Activated CD4-positive, alpha-beta T cell treated with anti-CD3 and anti-CD28 coated beads, Interleukin-2, amount 50 U/mL, for 1 hour (primary cell): ENCODE measurements at regions not wholly inside any gene's neighbourhood (a gene's known extent, or its start where the extent isn't known, plus 50 kb on each side); places are given as distances from the start of the nearest gene placed in this dataset.

Source experiments
- DNase-seq: peaks from one replicate; pipeline ENCODE4 v3.0.0-alpha.2; 2020

- DNase-seq, result no peak
Observed at GRCh38 chr10:24041034-24041433, 167.9 kb upstream of the KIAA1217 start.

DNA sequence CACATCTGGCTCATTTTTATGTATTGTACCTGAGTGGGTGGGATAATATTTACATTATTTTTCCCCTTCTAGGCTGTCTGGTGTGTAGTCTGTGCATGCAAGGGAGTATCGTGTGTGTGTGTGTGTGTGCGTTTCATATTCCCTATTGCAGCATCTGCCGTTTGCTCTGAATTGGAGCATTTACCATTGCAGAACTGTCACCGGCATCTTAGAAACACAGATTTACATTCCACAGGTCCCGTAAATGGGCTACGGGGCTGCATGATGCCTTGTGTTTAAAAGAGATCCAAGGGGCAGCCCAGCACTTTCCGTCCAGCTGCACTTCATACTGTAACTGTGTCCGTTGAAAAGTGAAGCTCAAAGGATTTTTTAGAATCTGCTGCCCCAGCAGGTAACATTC lies 167.1 kb upstream of the KIAA1217 start:
- no peak for DNase-seq

GRCh38 chr10:24042884-24043283 lies 166.1 kb upstream of the KIAA1217 start:
- DNase-seq, result no peak

GRCh38 chr10:24046060-24046459 lies 162.9 kb upstream of the KIAA1217 start:
- DNase-seq, result no peak

DNA sequence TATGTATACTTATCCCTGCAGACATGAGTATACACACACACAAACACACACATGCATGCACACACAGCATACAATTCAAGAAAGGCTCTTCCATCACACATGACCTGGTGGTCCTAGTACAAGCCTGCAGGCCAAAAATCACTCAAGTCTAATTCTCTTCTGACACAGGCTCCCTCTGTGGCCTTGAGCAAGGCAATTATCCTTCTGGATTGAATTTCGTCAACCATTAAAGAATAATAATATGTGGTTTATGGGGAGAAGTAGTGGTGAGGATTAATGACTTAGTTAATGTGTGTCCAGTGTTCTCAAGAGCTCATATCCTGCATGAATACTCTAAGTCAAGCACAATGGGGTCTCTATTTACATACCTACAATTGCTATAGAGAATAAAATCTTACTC lies 161.8 kb upstream of the KIAA1217 start:
- no peak for DNase-seq

- no peak for DNase-seq
Observed at GRCh38 chr10:24054421-24054820, 154.5 kb upstream of the KIAA1217 start.

DNA sequence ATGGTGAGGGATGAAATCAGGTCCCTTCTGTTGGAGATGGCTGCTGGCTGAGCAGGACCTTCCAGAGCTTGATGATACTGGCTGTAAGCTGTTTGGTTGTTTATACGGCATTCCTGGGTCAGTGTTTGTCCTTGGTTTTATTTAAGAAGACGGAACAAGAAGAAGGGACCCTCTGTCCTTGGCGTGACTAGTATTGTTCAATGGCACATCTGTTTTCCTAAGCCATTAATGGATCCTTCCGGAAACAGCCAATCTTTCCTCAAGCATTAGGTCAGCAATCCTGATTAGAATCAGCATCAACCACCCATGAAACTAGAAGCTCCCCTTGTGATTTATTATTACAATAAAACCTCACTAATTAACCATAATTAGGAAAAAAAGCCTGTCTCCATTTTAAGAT lies 128.7 kb upstream of the KIAA1217 start:
- no peak for DNase-seq

GRCh38 chr10:24086296-24087086 lies 122.4 kb upstream of the KIAA1217 start:
- no peak for DNase-seq

GRCh38 chr10:24091256-24091655 lies 117.7 kb upstream of the KIAA1217 start:
- no peak for DNase-seq

GRCh38 chr10:24096281-24096680 lies 112.7 kb upstream of the KIAA1217 start:
- no peak for DNase-seq

DNA sequence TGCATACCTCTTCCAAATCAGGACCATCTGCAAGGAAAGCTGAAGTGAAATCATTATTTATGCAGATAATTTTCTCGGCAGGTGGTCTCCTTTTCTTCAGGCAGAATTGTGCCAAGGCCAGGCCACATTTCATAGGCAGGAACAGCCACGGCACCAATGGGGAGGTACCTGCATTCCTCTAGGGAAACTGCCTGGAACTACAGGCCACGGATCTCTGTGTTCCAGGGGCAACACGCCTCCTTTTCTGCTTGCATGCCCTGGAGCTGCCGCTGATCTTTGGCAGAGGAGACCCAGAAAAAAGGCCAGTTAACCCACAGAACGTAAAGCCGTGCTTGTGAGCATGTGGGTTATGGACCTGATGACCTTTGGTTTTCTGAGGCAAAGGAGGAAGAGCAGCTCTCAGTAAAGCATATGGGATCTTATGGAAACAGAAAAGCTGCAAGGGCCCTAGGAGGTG lies 111.2 kb upstream of the KIAA1217 start:
- no peak for DNase-seq

- DNase-seq, result no peak
Observed at GRCh38 chr10:24104895-24105294, 104.0 kb upstream of the KIAA1217 start.

DNA sequence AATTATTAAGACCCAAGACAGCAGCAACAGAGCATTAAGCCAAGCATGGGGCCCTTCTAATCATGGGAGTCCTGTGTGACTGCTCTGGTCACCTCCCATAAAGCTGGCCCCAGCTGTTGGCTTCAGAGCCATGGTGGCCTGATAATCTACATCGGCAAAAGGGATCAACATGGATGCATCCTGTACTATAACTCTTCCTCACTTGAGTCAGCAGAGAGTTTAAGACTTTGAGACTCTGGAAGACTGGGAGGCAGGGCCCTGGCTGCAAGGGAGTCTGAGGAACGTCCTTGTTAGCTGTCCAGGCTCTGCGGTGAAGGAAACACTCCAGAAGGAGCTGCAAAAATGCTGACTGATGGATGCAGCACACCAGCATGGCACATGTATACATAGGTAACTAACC lies 95.0 kb upstream of the KIAA1217 start:
- DNase-seq, result no peak

DNA sequence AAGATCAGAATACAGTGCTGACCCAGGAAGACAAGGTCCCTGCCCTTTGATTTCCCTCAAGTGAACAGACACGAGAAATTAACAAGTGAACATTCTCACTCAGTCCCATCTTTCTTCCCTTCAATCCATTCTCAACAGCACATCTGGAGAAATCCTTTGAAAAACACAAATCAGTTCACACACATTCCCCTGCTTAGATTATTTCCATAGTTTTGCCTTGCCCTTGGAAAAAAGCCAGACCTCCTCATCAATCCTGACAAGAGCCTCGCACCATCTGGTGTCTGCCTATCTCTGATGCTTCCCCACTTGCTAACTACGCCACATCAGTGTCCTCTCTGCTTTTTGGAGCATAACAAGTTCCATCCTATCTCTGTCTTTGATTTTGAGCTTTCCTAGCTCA lies 94.4 kb upstream of the KIAA1217 start:
- DNase-seq, result no peak

- DNase-seq, result no peak
Observed at GRCh38 chr10:24115403-24115802, 93.5 kb upstream of the KIAA1217 start.

DNA sequence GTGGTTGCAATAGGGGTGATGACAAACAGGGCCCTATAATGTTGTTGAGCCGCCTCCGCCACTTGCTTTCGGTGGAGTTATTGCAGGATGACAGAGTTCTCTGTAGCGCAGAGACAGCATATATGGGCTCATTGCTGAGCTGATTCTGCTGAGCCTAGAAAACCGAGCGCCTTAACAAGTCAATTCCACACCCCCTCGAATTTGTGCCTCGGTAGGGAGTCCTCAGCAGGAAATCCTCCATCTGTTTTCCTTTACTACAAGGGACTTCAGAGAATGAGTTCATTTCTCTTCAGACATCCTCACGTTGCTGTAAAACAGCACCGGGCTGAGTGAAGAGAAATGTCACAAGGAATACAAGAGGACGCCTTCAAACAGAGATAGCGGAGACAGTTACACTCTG lies 90.7 kb upstream of the KIAA1217 start:
- no peak for DNase-seq

DNA sequence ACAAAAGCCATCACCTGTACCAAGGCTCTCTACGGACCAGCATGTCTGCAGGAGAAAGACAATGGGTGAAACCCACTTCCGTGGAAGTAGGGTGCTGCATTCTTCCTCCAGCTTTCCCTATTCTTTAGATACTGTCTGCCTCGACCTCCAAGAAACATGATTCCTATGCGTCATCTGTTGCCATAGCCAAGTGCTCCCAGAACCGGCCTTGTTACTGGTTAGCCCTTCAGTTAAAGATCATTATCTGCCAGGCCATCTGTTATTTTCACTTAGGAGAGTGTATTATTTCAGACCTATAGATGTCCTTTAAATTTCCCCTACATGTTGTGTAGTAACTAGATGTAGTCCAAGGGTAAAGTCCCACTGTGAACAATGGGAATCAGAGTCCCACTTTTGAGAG lies 89.0 kb upstream of the KIAA1217 start:
- no peak for DNase-seq

DNA sequence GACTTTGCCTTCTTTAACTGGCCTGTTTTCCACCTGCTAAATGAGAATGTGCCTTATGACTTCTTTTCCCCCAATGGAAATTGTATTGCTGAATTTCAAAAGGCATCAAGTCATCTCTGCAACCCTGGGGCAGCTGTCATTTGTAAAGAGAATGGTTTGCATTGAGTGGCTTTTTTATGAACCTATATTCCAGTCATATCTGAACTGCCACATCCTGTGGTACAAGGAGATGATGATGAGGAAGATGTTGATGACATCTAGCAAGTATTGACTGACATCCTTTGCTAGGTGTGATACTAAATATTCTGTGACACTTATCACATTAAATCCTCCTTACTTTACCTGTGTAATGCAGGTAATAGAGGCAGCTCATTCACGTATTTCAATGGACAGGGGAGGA lies 88.3 kb upstream of the KIAA1217 start:
- DNase-seq, result no peak

DNA sequence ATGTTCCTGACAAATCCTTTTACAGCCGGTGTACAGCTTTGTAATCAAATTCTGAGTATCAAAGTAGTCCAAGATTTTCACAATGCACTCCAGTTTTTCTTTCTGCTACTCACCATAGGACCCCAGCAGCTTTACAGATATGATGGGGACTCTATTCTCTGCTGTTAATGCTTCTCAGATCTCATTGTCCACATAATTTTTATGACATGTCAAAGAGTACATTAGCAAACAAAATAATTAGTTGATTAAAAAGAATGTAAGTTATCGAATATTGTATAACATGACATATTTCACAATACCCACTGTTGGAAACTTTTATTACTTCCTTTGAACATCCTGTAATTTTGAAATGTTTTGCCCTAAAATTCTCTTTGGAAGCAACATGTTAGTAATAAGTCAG lies 81.4 kb upstream of the KIAA1217 start:
- no peak for DNase-seq

GRCh38 chr10:24128066-24128730 lies 80.7 kb upstream of the KIAA1217 start:
- DNase-seq, result no peak

GRCh38 chr10:24132741-24133140 lies 76.2 kb upstream of the KIAA1217 start:
- no peak for DNase-seq

DNA sequence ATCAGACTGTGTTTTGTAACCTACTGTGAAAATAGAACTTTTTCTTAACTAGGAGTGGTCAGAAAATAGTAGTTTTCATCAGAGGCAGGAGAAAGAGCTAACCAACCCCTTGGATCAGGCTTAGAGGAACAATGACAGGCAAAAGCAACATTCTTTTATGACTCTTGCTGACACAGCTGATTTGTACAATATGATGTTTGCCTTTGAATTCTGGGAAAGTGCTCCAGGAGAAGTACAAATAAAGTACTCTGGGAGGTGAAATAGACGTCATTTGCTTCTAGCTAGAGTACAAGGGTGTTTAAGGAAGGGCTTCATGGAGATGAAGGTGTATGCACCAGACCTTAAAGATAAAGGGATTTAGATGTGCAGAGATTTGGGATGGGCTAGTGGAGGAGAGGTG lies 75.1 kb upstream of the KIAA1217 start:
- no peak for DNase-seq

DNA sequence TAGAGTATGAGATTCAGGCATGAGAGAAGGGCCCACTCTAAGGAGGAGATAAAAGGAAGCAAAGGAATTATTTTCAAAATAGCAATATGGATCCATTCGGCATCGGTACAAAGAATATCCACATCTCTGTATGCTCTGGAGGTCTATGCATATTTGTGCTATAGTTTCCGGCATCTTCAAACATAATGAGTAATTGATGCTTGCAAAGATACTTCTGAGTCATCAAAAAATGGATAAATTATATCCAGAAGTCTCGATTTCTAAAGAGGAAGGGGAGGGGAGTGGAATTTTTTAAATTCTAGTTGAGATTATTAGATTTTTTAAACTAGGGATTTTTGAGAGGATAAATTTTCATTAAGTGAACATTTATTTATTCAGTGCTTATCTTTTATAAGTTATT lies 72.9 kb upstream of the KIAA1217 start:
- DNase-seq, result no peak

DNA sequence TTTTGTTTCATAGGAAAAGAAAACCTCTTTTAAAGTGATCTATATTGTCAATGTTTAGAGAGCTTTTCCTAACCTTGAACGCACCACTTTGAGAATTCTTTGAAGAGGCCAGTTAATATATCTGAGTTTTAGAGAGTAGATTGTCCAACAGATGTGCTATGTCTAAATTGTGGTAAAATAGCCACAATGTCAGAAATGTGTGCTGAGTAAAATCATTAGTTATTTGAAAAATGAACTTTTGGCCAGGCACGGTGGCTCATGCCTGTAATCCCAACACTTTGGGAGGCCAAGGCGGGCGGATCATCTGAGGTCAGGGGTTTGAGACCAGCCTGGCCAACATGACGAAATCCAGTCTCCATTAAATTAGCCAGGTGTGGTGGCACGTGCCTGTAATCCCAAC lies 61.6 kb upstream of the KIAA1217 start:
- no peak for DNase-seq

GRCh38 chr10:24149640-24150039 lies 59.3 kb upstream of the KIAA1217 start:
- DNase-seq, result no peak
